Adrenal gland (tissue), 9 donors: ENCODE measurements at regions not wholly inside any gene's neighbourhood (a gene's known extent, or its start where the extent isn't known, plus 50 kb on each side); places are given as distances from the start of the nearest gene placed in this dataset.

Experiments
- DNase-seq, 7 donors: peaks; one replicate each; pipeline ENCODE4 v3.0.0-alpha.2; 2019 to 2020
- H3K27ac ChIP-seq, 5 donors: fragments of 200-600 bp; sonication (generic) in 4 of 5; 1 replicate in 3 of 5; 2 replicates in 2 of 5; pipeline versions ENCODE4 v1.5.1 to v1.8.0; 2016 to 2020; ENCODE audit warnings: mild to moderate bottlenecking in 1 of 5
- H3K27me3 ChIP-seq: fragments of 200-600 bp; 2 replicates; pipeline ENCODE4 v1.8.0; 2021
- H3K36me3 ChIP-seq, 2 donors: fragments of 200-600 bp; replicated peaks in 1 of 2; 1 replicate in 1 of 2; 2 replicates in 1 of 2; pipeline versions ENCODE4 v1.5.1 to v1.8.0; 2018 to 2022
- H3K4me1 ChIP-seq, 2 donors: fragments of 200-600 bp; replicated peaks in 1 of 2; 1 replicate in 1 of 2; 2 replicates in 1 of 2; pipeline versions ENCODE4 v1.5.1 to v1.8.0; 2018 to 2021
- H3K4me3 ChIP-seq, 4 donors: fragments of 200-600 bp; sonication (generic) in 3 of 4; one replicate each; pipeline ENCODE4 v1.5.1; 2016 to 2018
- H3K9me3 ChIP-seq, 3 donors: fragments of 200-600 bp; sonication (generic) in 1 of 3; replicated peaks in 1 of 3; 1 replicate in 2 of 3; 2 replicates in 1 of 3; pipeline versions ENCODE4 v1.5.1 to v1.8.0; 2016 to 2021
- POLR2A ChIP-seq, 2 donors: fragments of 450-650 bp; IDR thresholded peaks; one replicate each; pipeline ENCODE4 v1.6.1; 2017; ENCODE audit warnings: antibody characterized with exemption in 2 of 2, mild to moderate bottlenecking in 2 of 2, moderate library complexity in 1 of 2
- WGBS, 4 donors: extraction: QIAGEN DNeasy Blood & Tissue Kit in 2 of 4; methylation state at CpG; one replicate each; pipeline versions ENCODE4 v1.1.5 to v1.1.7; 2013 to 2017; 5-methylcytosine and 5-hydroxymethylcytosine counted together
- intact Hi-C, 2 donors: fragments of 100-400 bp; cut with DNase I; formaldehyde crosslinking; loops; one replicate each; pipeline versions ENCODE4 v1.14.1 to v1.15.0; 2022 to 2023
- TF ChIP-seq, protein P1 (sequence below), 6 experiments: fragments of 450-650 bp in 4 of 6; fragments of 200-600 bp in 2 of 6; sonication (generic) in 1 of 6; IDR thresholded peaks; 1 replicate in 5 of 6; 2 replicates in 1 of 6; pipeline versions ENCODE4 v1.5.1 to v1.8.0; 2016 to 2021; ENCODE audit warnings: antibody characterized with exemption in 6 of 6, mild to moderate bottlenecking in 2 of 6, moderate library complexity in 1 of 6
- donor health status: healthy with polysubstance abuse.
- donor health status: Bipolar disorder and iron deficiency.
- donor health status: DM: yes; HTN: yes; CAD: no.
- donor health status: DM: no; HTN: no; CAD: no.
- donor health status: DM: no; HTN: no; CAD: no.

DNA sequence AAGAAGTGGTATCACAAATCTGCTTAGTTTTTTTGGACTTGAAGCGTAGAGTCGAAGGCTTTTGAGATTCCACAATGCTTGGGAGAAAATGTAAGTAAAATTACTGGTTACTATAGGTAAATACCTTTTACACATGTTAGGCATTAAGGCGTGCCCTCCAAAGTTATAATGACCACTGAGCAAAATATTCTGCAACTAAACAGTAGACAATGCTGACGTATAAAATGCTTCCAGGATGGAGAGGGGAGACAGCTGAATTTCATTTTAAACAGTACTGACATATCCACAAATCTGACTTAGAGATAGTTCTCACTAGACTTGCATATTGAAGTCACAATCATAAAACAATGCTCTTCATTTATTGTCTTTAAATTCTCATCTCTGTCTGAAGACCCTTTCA, 144.5 kb upstream of the DCN start:
- no peak overlapping the region for H3K4me3 ChIP-seq
- intact Hi-C loops: loop anchor here in 1 of 2 donors (5.0 kb wide), 1 partner anchor 150 kb away; no protein-coding TSS in a partner anchor
- H3K27ac ChIP-seq: peak overlapping the region in 1 of 5 donors; percentile 6
- H3K27me3 ChIP-seq: no peaks in the 10 kb centered on the region
- no peak for DNase-seq
- WGBS, 4 donors: 76 to 85% (median 79%) methylated on average over 4 of the region's 4 CpGs
- no peaks in the 10 kb centered on the region for H3K36me3 ChIP-seq
- no peaks in the 10 kb centered on the region for H3K4me1 ChIP-seq
- TF ChIP-seq POLR2A (IDR thresholded peaks at IDR 0.05): no peak
- TF ChIP-seq, protein P1, sequence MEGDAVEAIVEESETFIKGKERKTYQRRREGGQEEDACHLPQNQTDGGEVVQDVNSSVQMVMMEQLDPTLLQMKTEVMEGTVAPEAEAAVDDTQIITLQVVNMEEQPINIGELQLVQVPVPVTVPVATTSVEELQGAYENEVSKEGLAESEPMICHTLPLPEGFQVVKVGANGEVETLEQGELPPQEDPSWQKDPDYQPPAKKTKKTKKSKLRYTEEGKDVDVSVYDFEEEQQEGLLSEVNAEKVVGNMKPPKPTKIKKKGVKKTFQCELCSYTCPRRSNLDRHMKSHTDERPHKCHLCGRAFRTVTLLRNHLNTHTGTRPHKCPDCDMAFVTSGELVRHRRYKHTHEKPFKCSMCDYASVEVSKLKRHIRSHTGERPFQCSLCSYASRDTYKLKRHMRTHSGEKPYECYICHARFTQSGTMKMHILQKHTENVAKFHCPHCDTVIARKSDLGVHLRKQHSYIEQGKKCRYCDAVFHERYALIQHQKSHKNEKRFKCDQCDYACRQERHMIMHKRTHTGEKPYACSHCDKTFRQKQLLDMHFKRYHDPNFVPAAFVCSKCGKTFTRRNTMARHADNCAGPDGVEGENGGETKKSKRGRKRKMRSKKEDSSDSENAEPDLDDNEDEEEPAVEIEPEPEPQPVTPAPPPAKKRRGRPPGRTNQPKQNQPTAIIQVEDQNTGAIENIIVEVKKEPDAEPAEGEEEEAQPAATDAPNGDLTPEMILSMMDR (IDR thresholded peaks at IDR 0.05): no peak
- no peaks in the 10 kb centered on the region for H3K9me3 ChIP-seq

DNA sequence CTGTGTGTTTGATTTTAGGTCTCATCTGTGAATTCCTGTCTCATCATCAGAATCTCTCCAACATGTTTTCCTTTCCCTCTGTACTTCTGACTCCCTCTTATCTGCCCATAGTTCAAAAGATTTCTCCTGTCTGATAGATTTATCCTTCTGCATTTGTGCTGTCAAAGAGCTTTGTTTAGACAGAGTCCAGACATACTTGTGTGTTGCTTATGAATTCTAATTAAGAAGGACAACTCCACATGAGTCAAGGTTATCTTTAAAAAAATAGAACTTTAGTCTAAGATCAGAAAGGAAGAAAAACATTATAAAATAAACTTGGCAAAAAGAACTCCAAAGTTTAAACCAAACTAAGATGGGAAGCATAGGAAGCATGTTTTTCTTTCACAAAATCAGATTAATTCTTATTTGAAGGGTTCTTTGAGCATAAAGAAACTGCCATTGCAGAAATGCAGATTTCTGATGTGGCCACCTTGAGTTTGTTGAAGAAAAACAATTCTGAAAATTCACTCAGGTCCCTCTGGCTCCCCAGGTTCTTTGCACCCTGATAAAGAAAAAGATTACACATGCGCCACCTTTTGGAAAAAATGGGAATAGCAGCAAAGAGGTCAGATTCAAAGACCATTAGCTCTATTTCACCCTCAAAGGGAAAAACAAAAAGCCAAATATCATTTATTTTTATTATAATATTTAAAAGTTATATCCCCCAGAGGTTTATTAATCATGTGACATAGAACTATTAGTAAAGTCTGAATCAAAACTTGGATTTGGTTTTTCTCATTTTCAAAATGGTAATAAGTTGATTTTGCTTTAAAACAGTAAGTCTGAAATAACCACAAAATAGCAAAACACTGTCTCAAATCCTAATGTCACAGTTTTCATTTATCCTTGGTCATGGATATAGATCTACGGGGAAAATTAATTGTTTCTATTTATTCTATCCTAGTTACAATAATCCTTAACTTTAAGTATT, 143.7 kb upstream of the DCN start:
- WGBS, 4 donors: 7 to 21% (median 13%) methylated on average over 2 of the region's 2 CpGs
- Histone ChIP-seq H3K27ac (no peak overlapping the region), H3K9me3 (no peaks in the 10 kb centered on the region)

GRCh38 chr12:91320999-91321398, 138.4 kb upstream of the DCN start:
- intact Hi-C loops: no loop called here
- H3K27me3 ChIP-seq: no peaks in the 10 kb centered on the region

More for the DNA sequence above, 143.7 kb upstream of the DCN start:
- TF ChIP-seq, protein P1 (IDR thresholded peaks at IDR 0.05): peak; percentile 46 to 82 (median 68)
- no peak for TF ChIP-seq POLR2A (IDR thresholded peaks at IDR 0.05)
- no peaks in the 10 kb centered on the region for H3K27me3 ChIP-seq
- no peaks in the 10 kb centered on the region for H3K36me3 ChIP-seq
- intact Hi-C loops: loop anchor here in 1 of 2 donors (5.0 kb wide), 1 partner anchor 149 kb away; no protein-coding TSS in a partner anchor
- H3K4me3 ChIP-seq: no peak overlapping the region
- DNase-seq: peak; percentile 34 to 72 (median 55)
- no peaks in the 10 kb centered on the region for H3K4me1 ChIP-seq

More at GRCh38 chr12:91320999-91321398, 138.4 kb upstream of the DCN start:
- 91 to 94% (median 93%) methylated on average over 6 of the region's 6 CpGs for WGBS, 4 donors
- Histone ChIP-seq H3K9me3 (no peaks in the 10 kb centered on the region), H3K4me3 (no peak overlapping the region), H3K4me1 (no peaks in the 10 kb centered on the region), H3K36me3 (no peaks in the 10 kb centered on the region), H3K27ac (no peak overlapping the region)
- TF ChIP-seq, protein P1 (IDR thresholded peaks at IDR 0.05): no peak
- TF ChIP-seq POLR2A (IDR thresholded peaks at IDR 0.05): no peak
- DNase-seq: no peak
